HG02840 (cell line): ENCODE measurements at regions not wholly inside any gene's neighbourhood (a gene's known extent, or its start where the extent isn't known, plus 50 kb on each side); places are given as distances from the start of the nearest gene placed in this dataset.
"Not testable (repeated sequence)": the region's sequence is repeated elsewhere in the genome, so short reads cannot be mapped to it uniquely, and the experiment has no call there.

Experiments
- ATAC-seq: cut with Tn5 transposase; IDR thresholded peaks from one replicate; pipeline ENCODE4 v1.9.1; 2021; ENCODE audit warnings: mild to moderate bottlenecking, moderate library complexity, moderate number of reproducible peaks; ENCODE audit not compliant: unreplicated experiment, low FRiP score

DNA sequence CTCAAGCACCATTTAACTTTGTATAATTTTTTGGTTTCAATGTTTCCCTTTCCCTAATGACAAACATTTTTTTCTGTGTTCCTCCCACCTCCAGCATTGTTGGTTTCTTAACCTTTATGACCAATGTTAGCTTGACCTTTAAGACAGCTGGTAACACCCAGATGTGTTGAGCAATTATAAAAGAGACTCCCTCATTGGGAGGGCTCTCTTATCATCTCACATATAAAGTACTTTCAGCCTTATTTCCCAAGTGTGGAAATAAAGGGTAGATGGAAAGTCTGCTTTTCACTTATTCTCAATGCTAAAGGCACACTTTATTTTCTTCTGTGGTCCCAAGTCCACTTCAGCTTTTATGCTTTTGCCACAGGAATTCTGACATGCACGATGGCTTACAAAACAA is 1420.4 kb downstream of the RAPGEF2 start:
- no peak for ATAC-seq

DNA sequence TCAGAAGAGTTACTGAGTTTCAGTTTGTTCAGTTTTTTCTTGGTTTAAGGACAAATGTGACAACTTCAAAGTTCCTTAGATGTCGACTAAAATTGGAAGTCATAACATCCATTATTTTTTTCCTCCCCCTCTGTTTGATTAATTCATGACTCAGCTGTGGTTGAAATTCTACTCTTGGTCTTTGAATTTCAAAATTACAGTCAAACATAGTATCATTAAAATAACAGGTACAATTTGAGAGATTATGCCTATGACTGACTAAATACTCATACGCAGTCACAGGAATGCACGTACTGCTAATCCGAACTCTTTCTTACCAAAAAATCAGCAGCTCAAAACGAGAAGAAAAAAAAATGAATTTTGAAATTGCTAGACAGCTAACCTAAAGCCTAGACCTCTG is 1434.8 kb downstream of the RAPGEF2 start:
- no peak for ATAC-seq

GRCh38 chr4:160546201-160546600 is 1443.3 kb downstream of the RAPGEF2 start:
- ATAC-seq = no peak

- ATAC-seq = not testable (repeated sequence)
These were observed 1447.2 kb downstream of the RAPGEF2 start for GRCh38 chr4:160549951-160550519.

DNA sequence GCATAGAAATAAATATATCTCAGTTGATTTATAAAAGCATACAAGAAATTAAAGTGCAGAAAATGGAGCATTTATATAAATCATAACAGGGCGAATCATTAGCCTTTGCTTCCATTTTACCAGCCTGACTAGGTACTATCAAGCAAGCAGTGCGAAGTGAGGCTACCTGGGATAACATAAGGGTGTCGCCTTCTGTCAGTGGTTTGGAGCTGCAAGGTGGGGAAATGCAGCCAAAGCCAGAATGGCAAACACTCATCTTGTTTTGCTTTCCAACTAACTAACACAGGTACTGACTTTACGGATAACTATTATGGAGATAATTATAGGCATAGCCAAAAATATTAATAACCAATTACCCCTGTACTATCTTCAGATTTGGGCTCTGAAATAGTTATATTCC is 1459.8 kb downstream of the RAPGEF2 start:
- ATAC-seq = no peak

- ATAC-seq = no peak
These were observed 1460.8 kb downstream of the RAPGEF2 start for GRCh38 chr4:160563552-160564282.

GRCh38 chr4:160567634-160568033 is 1464.8 kb downstream of the RAPGEF2 start:
- ATAC-seq = no peak

- no peak for ATAC-seq
These were observed 1467.4 kb downstream of the RAPGEF2 start for GRCh38 chr4:160570271-160570670.

GRCh38 chr4:160574272-160574671 is 1471.4 kb downstream of the RAPGEF2 start:
- not testable (repeated sequence) for ATAC-seq

DNA sequence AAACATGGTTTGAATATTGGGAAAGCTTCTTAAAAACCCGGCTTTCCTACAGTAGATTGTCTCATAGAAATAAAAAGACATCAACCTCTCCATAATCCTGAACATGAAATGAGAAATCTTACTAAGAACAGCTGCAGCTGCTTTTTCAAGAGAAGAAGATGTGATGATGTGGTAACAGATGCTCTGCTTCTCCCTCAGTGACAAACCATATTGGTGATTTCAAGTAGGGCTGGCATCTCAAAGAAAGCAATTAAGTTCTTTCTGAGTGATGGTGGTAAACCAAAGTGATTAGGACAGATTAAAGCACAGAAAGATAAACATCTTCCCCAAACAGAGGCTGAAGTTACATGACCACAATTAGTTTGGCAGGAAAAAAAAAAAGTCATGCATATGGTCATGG is 1477.7 kb downstream of the RAPGEF2 start:
- ATAC-seq = no peak

DNA sequence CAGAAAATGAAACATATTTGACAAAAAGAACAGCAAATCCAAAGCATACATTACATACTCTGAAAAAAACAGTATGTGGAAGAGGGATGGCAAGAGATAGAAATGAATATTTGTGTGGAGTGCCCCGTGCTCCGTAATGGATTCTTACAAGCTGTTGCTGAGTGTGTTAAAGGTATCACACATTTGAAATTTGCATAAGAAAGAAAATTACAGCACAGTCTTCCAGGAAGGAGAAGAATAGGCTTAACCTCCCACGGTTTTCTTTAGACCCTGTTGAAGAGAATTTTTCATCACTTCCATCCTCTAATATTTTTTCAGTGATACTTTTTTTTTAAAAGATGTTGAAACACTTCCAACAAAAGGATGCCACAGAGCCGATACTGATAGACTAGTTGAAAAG is 1489.4 kb downstream of the RAPGEF2 start:
- no peak for ATAC-seq

- no peak for ATAC-seq
These were observed 1492.8 kb downstream of the RAPGEF2 start for GRCh38 chr4:160595646-160596045.

GRCh38 chr4:160604541-160604940 is 1501.7 kb downstream of the RAPGEF2 start:
- no peak for ATAC-seq

- no peak for ATAC-seq
These were observed 1508.3 kb downstream of the RAPGEF2 start for GRCh38 chr4:160611181-160611580.

GRCh38 chr4:160631044-160631443 is 1528.2 kb downstream of the RAPGEF2 start:
- ATAC-seq = no peak

- ATAC-seq = no peak
These were observed 1511.0 kb downstream of the FSTL5 start for GRCh38 chr4:160652790-160653189.

- no peak for ATAC-seq
These were observed 1488.2 kb downstream of the FSTL5 start for GRCh38 chr4:160675550-160675949.

GRCh38 chr4:160685729-160686128 is 1478.1 kb downstream of the FSTL5 start:
- ATAC-seq = no peak

- no peak for ATAC-seq
These were observed 1462.1 kb downstream of the FSTL5 start for GRCh38 chr4:160701671-160702070.

- no peak for ATAC-seq
These were observed 1454.8 kb downstream of the FSTL5 start for GRCh38 chr4:160709026-160709425.

GRCh38 chr4:160709546-160709945 is 1454.3 kb downstream of the FSTL5 start:
- ATAC-seq = no peak

DNA sequence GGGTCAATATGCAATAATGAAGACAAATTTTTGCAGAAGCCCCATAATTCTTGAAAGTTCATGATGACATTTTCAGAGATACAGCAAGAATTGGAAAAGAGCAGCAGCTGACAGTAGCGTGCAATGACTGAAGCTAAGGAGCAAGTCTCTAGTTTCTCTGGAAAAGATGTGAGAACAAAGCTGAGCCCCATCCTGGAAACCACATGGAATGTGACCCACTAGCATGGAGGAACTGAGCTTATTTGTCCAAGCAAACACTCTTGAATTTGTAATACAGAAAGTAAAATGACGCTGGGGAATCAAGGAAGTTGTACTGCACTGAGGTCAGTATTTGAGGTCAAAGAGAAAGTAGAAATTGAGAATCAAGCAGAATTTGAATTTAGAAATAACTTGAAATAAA is 1447.2 kb downstream of the FSTL5 start:
- no peak for ATAC-seq
